HL-60 (cell line): ENCODE measurements at regions not wholly inside any gene's neighbourhood (a gene's known extent, or its start where the extent isn't known, plus 50 kb on each side); places are given as distances from the start of the nearest gene placed in this dataset.

Experiments used
- CTCF ChIP-seq: IDR thresholded peaks from one replicate; pipeline ENCODE4 v1.5.1; 2011; ENCODE audit warnings: low read length, control low read depth, inconsistent platforms; ENCODE audit not compliant: insufficient read depth
- POLR2AphosphoS5 ChIP-seq: IDR thresholded peaks from 2 replicates; pipeline ENCODE4 v1.6.1; 2012; ENCODE audit warnings: low read depth
- REST ChIP-seq: IDR thresholded peaks from 2 replicates; pipeline ENCODE4 v1.6.1; 2012; ENCODE audit warnings: low read depth; ENCODE audit not compliant: insufficient replicate concordance
- SPI1 ChIP-seq: IDR thresholded peaks from 2 replicates; pipeline ENCODE4 v1.6.1; 2012; ENCODE audit warnings: low read depth, mild to moderate bottlenecking, borderline replicate concordance

GRCh38 chr12:76178452-76178851 lies 94.0 kb upstream of the NAP1L1 start:
- no peak for TF ChIP-seq CTCF
- no peak for TF ChIP-seq POLR2AphosphoS5
- peak; percentile 74 for TF ChIP-seq REST
- no peak for TF ChIP-seq SPI1
